ENCODE measurements at regions not wholly inside any gene's neighbourhood (a gene's known extent, or its start where the extent isn't known, plus 50 kb on each side); places are given as distances from the start of the nearest gene placed in this dataset.

- no peak for TF ChIP-seq EZH2phosphoT487 (IDR thresholded peaks at IDR 0.05; ENCODE audit: insufficient read depth, low read depth)
- TF ChIP-seq EZH2 (IDR thresholded peaks at IDR 0.05; ENCODE audit: insufficient read depth, poor library complexity, severe bottlenecking): no peak
These were observed 312.5 kb upstream of the CHRM2 start for GRCh38 chr7:136555933-136556332.

Data from GM23248 (cell line).